Upper lobe of left lung (tissue), 6 donors: ENCODE measurements at regions not wholly inside any gene's neighbourhood (a gene's known extent, or its start where the extent isn't known, plus 50 kb on each side); places are given as distances from the start of the nearest gene placed in this dataset.
A peak's percentile ranks its signal among the peaks of the same experiment; 100 is the strongest.

ENCODE experiments used
- ATAC-seq, 2 donors: fragments of 200-7000 bp; cut with Tn5 transposase; one replicate each; pipeline ENCODE4 v1.9.1; 2022; ENCODE audit warnings: mild to moderate bottlenecking in 2 of 2, moderate library complexity in 2 of 2; ENCODE audit not compliant: low FRiP score in 2 of 2
- DNase-seq, 2 donors: peaks; one replicate each; pipeline ENCODE4 v3.0.0-alpha.2; 2019 to 2020
- H3K27ac ChIP-seq, 4 donors: fragments of 200-600 bp; sonication (generic); one replicate each; pipeline ENCODE4 v1.5.1; 2016 to 2019
- H3K27me3 ChIP-seq, 4 donors: fragments of 200-600 bp; sonication (generic); one replicate each; pipeline ENCODE4 v1.5.1; 2017 to 2019
- H3K36me3 ChIP-seq, 4 donors: fragments of 200-600 bp; sonication (generic); one replicate each; pipeline ENCODE4 v1.5.1; 2016 to 2019
- H3K4me1 ChIP-seq, 4 donors: fragments of 200-600 bp; sonication (generic); one replicate each; pipeline ENCODE4 v1.5.1; 2018 to 2019
- H3K4me3 ChIP-seq, 4 donors: fragments of 200-600 bp; sonication (generic); one replicate each; pipeline ENCODE4 v1.5.1; 2017 to 2019; ENCODE audit warnings: mild to moderate bottlenecking in 2 of 4, moderate library complexity in 1 of 4
- H3K9me3 ChIP-seq, 4 donors: fragments of 200-600 bp; sonication (generic); one replicate each; pipeline ENCODE4 v1.5.1; 2018 to 2019
- CTCF ChIP-seq, 6 experiments: fragments of 450-650 bp in 4 of 6; fragments of 200-600 bp in 2 of 6; sonication (generic) in 2 of 6; IDR thresholded peaks; one replicate each; pipeline ENCODE4 v1.5.1; 2016 to 2019; ENCODE audit warnings: antibody characterized with exemption in 6 of 6
- EP300 ChIP-seq, 4 donors: sonication (generic); formaldehyde crosslinking; IDR thresholded peaks; one replicate each; pipeline ENCODE4 v1.5.1; 2017; ENCODE audit warnings: antibody characterized with exemption in 4 of 4, control low read depth in 2 of 4
- POLR2A ChIP-seq, 4 donors: fragments of 450-650 bp; IDR thresholded peaks; one replicate each; pipeline ENCODE4 v1.5.1; 2016 to 2017; ENCODE audit warnings: antibody characterized with exemption in 4 of 4, mild to moderate bottlenecking in 2 of 4
- POLR2AphosphoS5 ChIP-seq, 2 donors: sonication (generic); formaldehyde crosslinking; IDR thresholded peaks; one replicate each; pipeline ENCODE4 v1.5.1; 2017; ENCODE audit warnings: antibody characterized with exemption in 2 of 2
- WGBS, 2 donors: methylation state at CpG; one replicate each; pipeline ENCODE4 v1.1.5; 2017 to 2018; 5-methylcytosine and 5-hydroxymethylcytosine counted together
- donor health status: DM: no; HTN: no; CAD: no; lungs with moderate emphysema.
- donor health status: DM: no; HTN: yes; CAD: no; lungs with severe emphysema.

DNA sequence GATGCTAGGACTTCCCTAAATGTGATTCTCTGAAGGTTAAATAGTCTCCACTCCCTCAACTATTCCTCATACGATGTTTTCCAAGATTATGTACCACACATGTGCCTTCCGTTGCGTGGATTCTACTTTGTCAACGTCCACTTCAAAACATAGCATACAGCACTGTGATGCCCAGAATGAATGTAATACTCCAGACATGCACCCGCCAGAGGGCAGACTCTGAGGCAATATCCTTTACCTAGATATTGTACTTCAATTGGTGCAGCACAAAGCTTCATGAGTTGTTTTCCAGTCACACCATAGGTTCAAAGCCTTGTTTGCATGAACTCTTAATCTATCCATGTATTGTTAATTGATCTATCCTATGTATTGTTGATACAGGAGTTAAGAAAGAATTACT, 201.0 kb upstream of the NABP1 start:
- ATAC-seq (no peak), DNase-seq (no peak)
- no peak for TF ChIP-seq EP300 (IDR thresholded peaks at IDR 0.05)
- no peak for TF ChIP-seq POLR2AphosphoS5 (IDR thresholded peaks at IDR 0.05)
- no peak for TF ChIP-seq CTCF (IDR thresholded peaks at IDR 0.05)
- no peak for TF ChIP-seq POLR2A (IDR thresholded peaks at IDR 0.05)
- Histone ChIP-seq H3K4me3 (no peak overlapping the region), H3K9me3 (peaks cover 0 to 11% (median 2%) of the 10 kb centered on the region in 4 donors), H3K36me3 (no peaks in the 10 kb centered on the region), H3K4me1 (peaks cover 10 to 14% (median 11%) of the 10 kb centered on the region in 4 donors), H3K27me3 (no peaks in the 10 kb centered on the region), H3K27ac (no peak overlapping the region)
- 96 to 97% methylated on average over 5 of the region's 5 CpGs for WGBS, 2 donors

- H3K9me3 ChIP-seq, result peaks cover 0 to 19% (median 13%) of the 10 kb centered on the region in 4 donors
- no peak overlapping the region for H3K4me3 ChIP-seq
- peak overlapping the region in 1 of 4 donors; percentile 13 for H3K27ac ChIP-seq
- peaks cover 10 to 14% (median 11%) of the 10 kb centered on the region in 4 donors for H3K4me1 ChIP-seq
- DNase-seq, result peak in 1 of 2 donors; percentile 56
- ATAC-seq, result peak; percentile 66 to 85
- no peaks in the 10 kb centered on the region for H3K36me3 ChIP-seq
- TF ChIP-seq EP300 (IDR thresholded peaks at IDR 0.05) (peak in 1 of 4 donors; percentile 2), POLR2AphosphoS5 (IDR thresholded peaks at IDR 0.05) (peak in 1 of 2 donors; percentile 19), CTCF (IDR thresholded peaks at IDR 0.05) (no peak), POLR2A (IDR thresholded peaks at IDR 0.05) (no peak)
- no peaks in the 10 kb centered on the region for H3K27me3 ChIP-seq
- 37 to 50% methylated on average over 9 to 10 of the region's 10 CpGs for WGBS, 2 donors
Measured at GRCh38 chr2:191478799-191479679, 198.9 kb upstream of the NABP1 start.

- H3K9me3 ChIP-seq, result peaks cover 0 to 19% (median 13%) of the 10 kb centered on the region in 4 donors
- no peak for TF ChIP-seq POLR2A (IDR thresholded peaks at IDR 0.05)
- H3K4me1 ChIP-seq, result peaks cover 10 to 14% (median 11%) of the 10 kb centered on the region in 4 donors
- WGBS, 2 donors, result 13 to 22% methylated on average over 5 of the region's 5 CpGs
- H3K27ac ChIP-seq, result peak overlapping the region in 1 of 4 donors; percentile 13
- ATAC-seq (no peak), DNase-seq (no peak)
- H3K27me3 ChIP-seq, result no peaks in the 10 kb centered on the region
- no peak overlapping the region for H3K4me3 ChIP-seq
- H3K36me3 ChIP-seq, result no peaks in the 10 kb centered on the region
Measured at GRCh38 chr2:191479680-191480023, 198.3 kb upstream of the NABP1 start.

DNA sequence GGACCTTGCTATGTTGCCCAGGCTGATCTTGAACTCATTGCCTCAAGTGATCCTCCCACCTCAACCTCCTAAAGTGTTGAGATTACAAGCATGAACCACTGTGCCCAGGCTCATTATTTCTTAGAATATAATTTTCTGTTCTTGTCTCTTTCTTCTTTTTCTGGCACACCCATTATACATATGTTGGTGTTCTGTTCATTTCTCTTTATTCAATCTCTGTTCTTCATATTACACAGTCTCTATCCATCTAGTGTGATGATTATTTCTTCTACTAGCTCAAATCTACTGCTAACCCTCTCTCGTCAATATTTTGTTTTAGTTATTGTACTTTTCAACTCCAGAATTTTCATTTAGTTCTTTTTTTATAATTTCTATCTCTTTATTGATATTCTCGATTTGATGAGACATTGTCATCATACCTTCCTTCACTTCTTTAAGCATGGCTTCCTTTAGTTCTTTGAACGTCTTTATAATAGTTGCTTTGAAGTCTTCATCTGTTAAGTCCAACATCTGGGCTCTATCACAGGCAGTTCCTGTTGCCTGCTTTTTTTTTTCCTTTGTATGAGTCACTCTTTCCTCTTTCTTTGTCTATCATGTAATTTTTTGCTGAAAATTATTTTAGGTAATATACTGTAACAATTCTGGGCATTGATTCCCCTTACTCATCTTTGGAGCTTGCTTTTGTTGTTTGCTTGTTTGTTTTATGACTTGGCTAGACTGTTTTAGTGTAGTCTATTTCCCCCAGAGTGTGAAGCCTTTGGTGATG, 196.4 kb upstream of the NABP1 start:
- Histone ChIP-seq H3K27ac (no peak overlapping the region), H3K4me1 (peaks cover 10 to 14% (median 11%) of the 10 kb centered on the region in 4 donors), H3K4me3 (no peak overlapping the region), H3K27me3 (no peaks in the 10 kb centered on the region), H3K9me3 (peaks cover 0 to 19% (median 13%) of the 10 kb centered on the region in 4 donors), H3K36me3 (no peaks in the 10 kb centered on the region)
- no peak for ATAC-seq
- WGBS, 2 donors, result 84 to 88% methylated on average over 3 of the region's 3 CpGs
- TF ChIP-seq EP300 (IDR thresholded peaks at IDR 0.05), result no peak
- no peak for TF ChIP-seq POLR2AphosphoS5 (IDR thresholded peaks at IDR 0.05)
- TF ChIP-seq CTCF (IDR thresholded peaks at IDR 0.05), result no peak
- no peak for DNase-seq

DNA sequence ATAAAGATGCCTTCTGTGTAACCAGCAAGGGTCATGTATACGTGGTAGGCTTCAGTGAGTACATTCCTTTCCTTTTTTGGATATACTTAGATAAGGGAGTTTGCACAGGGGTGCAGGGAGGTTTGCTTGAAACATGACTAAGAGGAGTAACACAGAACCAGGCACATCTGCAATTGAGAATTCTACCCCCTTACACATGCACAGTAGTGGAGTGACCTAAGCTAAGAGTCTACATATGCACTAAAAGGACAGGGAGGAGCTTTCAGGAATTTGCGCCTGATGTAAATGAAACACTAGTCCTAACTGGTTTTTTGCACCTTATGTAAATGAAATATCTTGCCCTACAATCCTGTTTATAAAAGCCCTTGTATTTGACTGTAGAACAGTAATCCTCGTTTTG, 194.8 kb upstream of the NABP1 start:
- Histone ChIP-seq H3K27ac (no peak overlapping the region), H3K27me3 (no peaks in the 10 kb centered on the region), H3K9me3 (peaks cover 0 to 19% (median 13%) of the 10 kb centered on the region in 4 donors), H3K4me3 (no peak overlapping the region), H3K4me1 (peaks cover 10 to 14% (median 11%) of the 10 kb centered on the region in 4 donors), H3K36me3 (no peaks in the 10 kb centered on the region)
- no peak for ATAC-seq
- 66 to 82% methylated on average over 3 of the region's 3 CpGs for WGBS, 2 donors
- no peak for DNase-seq
- TF ChIP-seq EP300 (IDR thresholded peaks at IDR 0.05) (no peak), POLR2AphosphoS5 (IDR thresholded peaks at IDR 0.05) (no peak), CTCF (IDR thresholded peaks at IDR 0.05) (no peak)
